Stimulated activated CD4-positive, alpha-beta T cell treated with anti-CD3 and anti-CD28 coated beads, TNF-alpha, amount 100 ng/mL, for 1 hour (primary cell): ENCODE measurements at regions not wholly inside any gene's neighbourhood (a gene's known extent, or its start where the extent isn't known, plus 50 kb on each side); places are given as distances from the start of the nearest gene placed in this dataset.
"Not testable (repeated sequence)": the region's sequence is repeated elsewhere in the genome, so short reads cannot be mapped to it uniquely, and the experiment has no call there.

Experiments used
- DNase-seq, 3 donors: peaks; one replicate each; pipeline ENCODE4 v3.0.0-alpha.2; 2020; ENCODE audit warnings: low read depth in 3 of 3, low spot score in 1 of 3

DNA sequence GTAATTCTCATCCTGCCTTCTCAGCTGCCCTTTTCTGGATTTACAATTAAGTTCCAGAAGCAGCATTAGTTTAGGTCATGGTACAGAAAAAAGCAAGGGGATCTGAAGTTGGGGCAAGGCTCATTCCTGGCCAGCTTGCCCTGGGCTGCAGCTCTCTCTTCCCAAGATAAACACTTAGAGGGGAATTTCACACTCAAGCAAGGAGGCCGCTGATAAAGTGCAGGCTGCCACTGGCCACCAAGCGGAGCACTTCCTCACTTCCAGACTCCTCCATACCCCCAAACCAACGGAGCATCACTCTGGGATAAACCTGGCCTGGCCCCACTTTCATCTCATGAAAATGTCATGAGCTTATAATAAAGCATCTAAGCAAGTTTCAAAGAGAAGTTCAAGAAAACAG is 445.5 kb upstream of the MKI67 start:
- DNase-seq, result no peak

DNA sequence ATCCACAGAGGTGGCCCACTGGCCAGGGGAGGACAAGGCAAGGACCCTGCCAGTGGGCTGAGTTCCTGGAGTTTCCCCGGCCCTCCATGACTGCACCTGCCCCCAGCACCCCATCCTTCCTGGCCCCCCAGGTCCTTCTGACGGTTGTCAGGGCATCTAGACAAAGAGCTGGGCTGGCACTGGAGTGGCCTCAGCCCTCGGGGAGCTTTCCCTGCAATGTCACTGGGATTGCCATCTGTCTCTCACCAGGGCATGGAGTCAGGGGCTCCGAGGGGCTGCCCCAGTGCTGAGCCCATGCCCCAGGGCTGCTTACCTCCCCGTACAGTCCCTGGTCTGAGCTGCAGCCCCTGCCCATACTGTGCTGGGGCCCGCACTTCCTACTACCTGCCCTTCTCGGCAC is 446.5 kb upstream of the MKI67 start:
- no peak for DNase-seq

DNA sequence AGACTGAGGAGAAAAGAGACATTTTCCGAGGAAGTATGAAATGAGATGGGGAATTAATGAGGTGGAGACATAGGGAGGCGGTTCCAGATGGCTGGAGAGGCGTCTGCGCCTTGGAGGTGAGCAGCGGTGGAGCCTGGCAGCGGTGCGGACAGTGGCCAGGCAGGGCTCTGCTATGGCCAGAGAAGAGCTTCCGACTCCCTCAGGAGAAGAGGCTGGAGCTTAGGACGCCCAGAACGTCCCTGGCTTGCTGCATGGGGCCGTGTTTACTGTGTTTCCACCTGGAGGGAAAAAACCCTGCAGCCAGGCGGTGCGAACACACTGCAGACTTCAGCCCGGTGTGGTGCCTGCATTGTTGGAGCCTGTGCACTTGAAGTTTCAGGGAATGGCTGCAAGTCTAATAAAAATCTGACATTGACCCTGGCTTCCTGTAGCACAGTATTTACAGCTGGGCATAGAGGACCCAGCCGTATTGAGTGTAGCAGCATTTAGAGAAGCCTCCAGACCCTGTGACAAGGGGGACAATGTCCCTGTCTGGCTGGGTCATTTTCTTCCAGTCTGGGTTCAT is 447.1 kb upstream of the MKI67 start:
- no peak for DNase-seq

DNA sequence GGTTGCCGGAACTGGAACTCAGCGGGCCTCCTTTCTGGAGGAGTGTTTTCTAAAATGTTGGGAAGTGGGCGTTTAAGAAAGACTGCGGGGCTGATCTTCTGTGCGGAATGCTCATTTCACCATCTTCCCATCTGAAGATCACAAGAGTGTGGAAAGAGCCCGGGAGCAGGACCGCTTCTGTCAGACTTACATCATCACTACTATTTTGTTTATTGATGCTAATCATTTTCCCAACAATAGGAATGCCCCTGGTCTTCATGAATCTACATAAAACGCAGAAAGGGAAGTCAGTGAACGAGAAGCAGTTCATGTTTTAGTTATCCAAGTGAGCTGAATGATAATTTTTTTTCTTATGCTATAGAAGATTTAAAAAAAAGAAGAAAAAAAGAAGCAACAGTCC is 447.8 kb upstream of the MKI67 start:
- DNase-seq, result no peak

DNA sequence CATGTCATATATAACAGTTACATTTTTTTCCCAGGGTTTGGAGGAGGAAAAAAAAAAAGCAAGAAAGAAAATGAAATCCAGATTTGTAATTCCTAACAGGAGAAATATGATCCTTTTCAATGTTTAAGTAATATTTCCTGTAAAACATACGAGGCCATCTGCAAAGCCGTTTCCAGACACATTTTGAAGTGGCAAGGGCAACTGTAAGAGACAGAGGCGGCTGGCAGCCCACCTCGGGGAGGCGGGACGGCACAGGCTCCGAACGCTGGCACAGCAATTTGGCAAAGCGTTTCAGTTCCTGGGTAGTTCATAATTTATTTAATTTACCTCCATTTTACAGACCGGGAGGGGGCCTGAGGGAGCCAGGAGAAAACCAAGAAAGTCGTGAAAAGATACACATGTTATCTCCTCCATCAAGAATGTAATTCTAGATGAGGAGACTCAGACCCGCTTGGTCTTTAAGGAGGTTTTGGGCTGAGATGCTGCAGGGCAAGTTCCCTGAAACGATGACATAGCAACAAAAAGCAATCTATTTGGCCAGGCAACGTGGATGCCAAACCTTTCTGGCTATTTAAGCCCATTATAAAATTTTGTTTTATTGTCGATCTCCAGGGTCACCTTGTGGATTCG is 448.5 kb upstream of the MKI67 start:
- DNase-seq, result no peak

DNA sequence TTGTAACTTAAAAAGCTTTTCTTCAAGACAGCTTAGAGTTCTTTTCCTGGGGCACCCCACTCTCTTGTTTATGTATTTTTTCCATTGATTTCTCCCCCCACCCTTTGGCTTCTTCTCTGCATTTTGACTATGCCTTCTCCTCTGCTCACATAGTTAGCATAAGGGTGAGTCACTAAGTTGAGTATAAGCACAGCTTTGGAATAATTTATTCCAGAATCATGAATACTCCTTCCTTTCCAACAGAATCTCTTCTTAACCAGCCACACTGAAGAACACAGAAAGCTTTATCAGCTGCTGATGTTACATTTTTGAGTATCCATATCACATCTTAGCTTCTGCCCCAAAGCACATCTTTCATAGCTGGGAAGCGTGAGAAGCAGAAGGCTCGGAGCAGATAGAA is 449.5 kb upstream of the MKI67 start:
- DNase-seq, result no peak

DNA sequence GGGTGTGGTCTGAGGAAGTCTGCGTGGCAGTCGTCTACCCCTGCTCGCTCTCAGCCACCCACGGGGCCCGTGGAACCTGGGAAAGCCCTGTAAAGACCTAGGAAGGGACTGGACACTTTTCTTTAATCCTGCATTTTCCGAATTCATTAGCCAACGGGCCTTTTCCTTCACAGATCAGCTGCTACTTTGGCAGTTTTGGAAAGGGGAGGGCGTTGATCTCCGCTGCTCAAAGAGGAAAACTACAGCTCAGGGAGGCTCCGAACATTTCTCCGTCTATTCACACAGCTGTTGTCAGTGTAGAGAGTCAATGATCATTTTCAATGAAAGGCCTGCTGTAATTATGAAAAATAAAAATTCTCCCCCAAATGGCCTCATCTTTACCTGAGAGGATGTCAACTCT is 450.1 kb upstream of the MKI67 start:
- no peak for DNase-seq

DNA sequence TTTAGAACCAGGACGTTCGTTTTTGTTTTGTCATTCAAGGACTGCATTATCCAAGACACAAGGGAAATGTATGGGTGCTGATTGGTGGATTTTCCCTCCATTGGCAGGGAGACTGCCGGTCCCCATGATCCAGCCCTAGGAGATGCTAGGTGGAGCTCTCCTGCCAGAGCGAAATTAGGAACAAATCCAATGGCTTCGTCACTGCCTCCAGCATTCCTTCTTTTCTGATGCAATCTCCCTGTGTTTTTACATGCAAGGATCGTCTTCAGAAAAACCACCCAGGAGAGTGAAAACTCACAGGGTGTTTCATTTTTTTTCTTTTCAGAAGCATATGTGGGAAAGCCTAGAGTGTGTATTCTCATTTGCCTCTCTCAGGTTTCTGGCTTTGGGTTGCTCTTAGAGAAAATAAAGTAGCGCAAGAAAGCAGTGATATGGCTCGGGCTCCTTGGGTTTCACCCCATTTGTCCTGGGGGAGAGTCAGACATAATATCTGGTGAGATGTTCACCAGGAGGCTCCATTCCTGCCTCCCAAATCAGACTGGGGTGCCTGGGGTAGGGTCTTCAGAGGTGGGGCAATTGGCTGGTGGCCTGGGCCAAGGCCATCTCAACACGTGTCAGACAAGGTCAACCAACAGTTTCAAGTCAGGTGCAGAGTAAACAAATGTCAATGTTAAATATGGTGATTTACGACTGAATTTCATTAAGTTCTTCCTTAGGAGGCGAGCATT is 450.9 kb upstream of the MKI67 start:
- DNase-seq, result no peak

DNA sequence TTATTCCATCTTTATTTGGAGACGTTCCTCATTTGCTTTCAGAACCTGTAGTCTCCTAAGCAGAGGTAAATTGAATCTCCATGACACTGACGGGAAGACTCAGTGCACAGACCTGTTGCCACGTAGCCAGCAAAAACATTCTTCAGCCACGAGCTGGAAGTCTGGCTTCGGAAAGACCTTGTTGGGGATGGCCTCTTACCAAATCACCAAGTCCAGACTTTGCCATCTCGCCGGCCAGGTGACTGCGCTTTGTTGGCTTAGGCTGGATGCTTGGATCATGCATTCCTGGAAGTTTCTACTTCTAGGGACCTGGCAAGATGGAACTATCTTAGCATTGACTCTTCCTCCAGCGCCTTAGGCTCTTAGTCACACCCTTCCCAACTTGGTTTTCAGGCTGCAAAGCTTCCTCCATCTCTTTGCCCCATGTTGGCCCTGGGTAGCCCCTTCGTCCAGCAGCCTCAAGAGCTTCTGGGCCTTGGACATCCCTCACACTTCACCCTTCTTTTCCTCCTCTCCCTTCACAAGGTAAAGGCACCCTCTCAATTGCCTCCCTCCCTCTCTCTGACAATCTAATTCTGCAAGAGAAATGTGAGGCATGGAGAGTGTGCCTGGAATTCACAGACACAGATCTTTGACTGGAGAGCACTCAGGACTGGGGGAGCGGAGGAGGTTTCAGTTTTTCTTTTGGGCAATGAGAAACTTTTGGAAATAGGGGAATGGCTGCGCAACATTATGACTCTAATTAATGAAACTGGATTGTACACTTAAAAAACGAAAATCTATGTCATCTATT is 451.9 kb upstream of the MKI67 start:
- no peak for DNase-seq

DNA sequence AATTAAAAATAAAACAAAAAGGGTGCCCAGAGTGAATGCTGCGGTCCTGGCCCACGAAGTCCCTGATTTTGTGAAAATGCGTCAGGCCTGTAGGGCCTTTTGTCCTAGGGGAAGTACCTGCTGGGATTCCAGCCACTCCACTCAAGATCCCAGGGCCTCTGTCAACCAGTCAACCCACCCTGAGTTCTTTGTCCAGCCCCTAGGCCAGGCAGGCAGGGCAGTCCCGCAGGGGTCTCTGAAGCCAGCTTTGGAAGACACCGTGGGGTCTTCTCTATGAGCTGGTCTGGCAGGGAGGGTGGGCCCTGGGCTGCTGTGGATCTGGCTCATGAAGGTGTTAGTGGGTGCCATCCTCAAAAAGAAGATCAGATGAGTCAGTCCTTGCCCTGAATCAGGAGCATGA is 452.5 kb upstream of the MKI67 start:
- no peak for DNase-seq

DNA sequence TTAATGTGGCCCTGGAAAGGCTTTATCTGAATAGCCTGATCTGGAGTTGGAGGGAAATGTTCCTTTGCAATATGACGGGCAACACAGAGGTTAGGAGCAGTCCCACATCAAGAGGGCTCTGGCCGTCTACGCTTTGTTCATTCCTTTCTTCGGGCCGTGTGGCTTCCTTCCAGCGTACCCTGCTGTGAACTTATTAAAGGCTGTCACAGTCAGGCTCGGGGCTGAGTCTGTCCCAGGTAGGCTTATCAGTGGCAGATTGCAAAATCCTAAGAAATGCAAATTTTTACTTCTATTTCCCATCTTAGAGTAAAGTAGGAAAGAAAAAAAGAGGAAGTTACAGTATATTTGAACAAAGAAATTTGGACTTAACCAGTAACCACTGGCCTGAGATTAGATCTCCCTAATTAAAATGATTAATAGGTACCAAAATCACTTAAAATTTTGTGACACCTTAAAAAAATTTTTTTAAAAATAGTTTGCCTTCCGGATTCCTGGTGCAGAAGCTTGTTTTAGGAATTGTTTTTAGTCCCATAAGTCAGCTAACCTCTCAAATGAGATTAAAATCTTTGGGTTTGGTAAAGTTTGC is 453.1 kb upstream of the MKI67 start:
- DNase-seq, result no peak

DNA sequence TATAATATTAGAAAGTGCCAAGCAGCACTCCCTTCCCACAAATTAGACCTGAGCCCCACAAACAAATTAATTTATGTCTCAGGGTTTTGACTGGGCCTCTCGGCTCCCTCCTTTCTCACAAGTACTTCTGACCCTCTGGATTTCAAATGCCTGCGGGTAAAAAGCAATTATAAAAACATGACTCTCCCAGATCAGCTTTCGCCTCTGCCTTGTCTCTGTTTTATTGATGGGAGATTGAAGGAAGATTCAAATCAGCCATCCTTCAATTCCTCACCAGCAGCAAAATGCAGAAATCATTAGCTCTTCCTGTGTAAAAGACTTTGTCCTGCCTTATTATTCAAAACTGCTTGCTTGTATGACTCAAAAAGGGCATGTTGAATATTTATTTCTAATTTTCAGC is 453.7 kb upstream of the MKI67 start:
- DNase-seq, result no peak

DNA sequence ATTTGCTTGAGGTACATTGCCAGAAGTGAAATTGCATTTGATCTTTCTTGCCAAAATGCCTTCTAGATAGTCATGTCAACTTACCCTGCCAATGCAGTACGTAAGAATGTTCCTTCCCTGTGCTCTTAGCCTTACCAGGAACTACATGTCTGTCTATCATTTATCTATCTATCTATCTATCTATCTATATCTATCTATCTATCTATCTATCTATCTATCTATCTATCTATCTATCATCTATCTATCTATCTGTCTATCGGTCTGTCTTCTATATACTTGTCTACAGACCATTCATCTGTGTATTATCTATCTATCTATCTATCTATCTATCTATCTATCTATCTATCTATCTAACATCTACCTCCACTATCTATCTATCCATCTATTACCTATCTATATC is 456.9 kb upstream of the MKI67 start:
- not testable (repeated sequence) for DNase-seq

DNA sequence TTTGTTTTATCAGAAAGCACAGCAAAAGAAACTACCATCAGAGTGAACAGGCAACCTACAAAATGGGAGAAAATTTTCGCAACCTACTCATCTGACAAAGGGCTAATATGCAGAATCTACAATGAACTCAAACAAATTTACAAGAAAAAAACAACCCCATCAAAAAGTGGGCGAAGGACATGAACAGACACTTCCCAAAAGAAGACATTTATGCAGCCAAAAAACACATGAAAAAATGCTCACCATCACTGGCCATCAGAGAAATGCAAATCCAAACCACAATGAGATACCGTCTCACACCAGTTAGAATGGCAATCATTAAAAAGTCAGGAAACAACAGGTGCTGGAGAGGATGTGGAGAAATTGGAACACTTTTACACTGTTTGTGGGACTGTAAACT is 460.4 kb upstream of the MKI67 start:
- DNase-seq, result not testable (repeated sequence)

DNA sequence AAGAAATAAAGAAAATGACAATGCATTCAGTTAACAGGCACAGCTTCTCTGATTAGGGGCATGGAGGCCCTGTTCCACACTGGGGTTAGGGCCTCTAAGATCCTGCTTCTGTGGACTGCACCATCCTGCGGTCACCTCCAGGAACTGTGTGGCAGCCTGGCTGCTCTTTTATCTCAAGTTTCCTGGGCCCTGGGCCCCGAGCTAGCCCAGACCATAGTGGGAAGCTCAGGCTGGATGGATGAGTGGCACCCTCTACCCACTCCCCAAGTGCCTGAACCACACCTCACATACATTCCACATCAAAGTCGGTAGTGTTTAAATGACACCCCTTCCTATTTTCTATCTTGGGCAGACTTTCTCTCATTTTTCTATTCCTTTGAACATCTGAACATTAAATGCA is 461.5 kb upstream of the MKI67 start:
- no peak for DNase-seq

DNA sequence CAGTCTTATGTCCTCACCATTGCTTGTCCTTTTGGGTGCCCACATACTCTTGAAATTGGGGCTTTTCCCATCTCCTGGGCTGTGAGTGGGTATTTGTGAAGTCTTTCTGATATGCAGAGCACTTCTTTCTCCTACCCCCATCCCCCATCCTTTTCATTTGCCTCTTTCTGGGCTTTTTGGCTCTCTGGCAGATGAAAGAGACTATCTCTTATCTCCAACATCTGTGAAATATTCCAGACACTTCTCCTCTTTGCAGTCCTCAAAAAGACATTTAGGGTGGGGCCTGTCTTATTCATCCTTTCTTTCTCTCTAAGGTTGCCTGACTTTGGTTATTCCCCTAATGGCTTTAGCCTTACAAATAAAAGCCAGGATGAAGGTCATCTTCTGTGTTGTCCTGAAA is 462.2 kb upstream of the MKI67 start:
- no peak for DNase-seq

DNA sequence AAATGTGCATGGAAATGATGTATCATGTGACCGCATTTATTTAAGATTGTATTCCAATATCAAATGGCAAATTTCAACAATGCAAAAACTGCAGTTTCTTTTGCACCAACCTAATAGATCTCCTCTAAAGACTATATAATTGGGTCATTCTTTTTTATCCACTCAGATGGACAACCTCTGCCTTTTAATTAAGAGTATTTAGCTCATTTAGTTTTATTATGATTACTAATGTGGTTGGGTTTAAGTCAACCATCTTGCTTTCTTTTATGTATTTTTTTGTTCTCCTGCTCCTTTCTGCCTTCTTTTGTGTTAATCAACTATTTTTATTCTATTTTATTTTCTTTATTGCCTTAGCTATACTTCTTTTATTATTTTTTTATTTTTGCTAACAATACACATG is 468.5 kb upstream of the MKI67 start:
- DNase-seq, result no peak

DNA sequence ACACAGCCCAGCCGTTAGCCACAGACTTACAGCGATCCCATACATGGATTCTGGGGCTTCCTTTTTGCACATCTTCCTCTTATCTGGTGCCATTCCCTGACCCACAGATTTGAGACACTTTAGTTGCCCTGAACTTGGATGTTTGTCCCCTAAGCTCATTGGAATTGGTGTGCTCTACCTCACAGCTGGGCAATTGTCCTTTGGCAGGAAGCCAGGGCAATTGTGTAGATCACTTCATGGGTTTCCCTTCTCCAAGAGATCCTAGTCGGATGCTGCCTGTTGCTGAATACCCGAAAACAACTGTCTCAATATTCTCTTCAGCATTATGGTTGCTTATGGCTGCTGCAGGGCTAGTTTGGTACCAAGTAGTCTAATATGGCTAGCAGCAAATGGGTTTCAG is 470.7 kb upstream of the MKI67 start:
- DNase-seq, result no peak

DNA sequence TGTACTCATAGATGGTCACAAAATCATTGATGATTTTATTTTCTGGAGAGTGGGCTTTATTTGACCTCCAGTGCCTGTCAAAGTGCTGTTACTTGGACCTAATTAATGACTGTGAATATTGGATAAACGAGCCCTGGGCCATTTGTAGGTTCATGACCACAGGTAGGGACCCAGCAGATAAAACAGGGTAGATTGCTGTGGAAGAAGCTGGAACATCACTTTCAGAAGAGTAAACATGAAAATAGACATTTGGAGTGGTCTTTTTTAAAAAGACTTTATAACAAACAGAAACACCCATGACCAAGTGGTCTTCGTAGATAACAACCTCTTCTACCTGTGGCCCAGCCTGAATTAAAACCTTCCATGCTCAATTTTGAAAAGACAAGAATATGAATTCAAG is 472.8 kb upstream of the MKI67 start:
- DNase-seq, result no peak

DNA sequence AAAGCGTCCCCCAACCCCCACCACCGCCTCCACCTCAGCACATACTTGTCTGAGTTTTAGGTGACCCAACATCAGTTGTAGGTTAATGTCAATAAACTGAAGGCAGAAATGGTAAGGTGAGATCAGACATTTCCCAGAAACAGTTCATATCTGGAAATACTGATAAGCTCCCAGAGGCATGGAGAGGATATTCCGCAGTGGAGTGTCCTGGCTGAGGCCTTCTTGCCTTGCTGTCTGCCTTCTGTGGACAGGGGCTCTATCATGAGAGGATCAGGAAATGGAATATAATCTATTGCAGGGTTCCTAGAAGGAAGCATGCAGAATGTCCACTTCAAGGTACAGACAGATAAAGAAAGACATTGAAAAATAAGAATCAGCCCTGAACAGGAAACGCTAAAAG is 473.3 kb upstream of the MKI67 start:
- no peak for DNase-seq

DNA sequence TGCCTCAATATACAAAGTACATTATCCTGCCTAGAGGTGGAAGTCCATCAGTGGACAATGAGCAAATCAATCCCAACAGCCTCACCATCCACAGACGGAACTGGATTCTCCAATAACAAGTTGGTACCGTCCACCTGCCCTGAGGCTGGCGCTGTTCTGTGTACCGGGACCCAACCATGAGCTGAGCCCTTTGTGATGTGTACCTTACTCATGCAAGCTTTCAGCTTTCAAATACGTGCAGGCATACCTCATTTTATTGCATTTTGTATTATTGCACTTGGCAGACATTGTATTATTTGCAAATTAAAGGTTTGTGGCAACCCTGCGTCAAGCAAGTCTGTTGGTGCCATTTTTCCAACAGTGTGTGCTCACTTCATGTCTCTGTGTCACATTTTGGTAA is 476.0 kb upstream of the MKI67 start:
- no peak for DNase-seq

DNA sequence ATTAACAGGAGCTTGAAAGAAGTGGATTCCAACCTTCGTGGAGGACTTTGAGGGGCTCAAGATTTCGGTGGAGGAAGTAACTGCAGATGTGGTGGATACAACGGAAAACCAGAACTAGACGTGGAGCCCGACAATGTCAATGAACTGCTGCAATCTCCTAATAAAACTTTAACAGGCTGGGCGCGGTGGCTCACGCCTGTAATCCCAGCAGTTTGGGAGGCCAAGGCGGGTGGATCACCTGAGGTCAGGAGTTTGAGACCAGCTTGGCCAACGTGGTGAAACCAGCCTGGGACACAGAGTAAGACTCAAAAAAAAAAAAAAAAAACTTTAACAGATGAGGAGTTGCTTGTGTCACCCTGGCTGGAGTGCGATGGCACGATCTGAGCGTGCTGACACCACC is 477.8 kb upstream of the MKI67 start:
- no peak for DNase-seq
